GM12878 (cell line): ENCODE measurements at regions not wholly inside any gene's neighbourhood (a gene's known extent, or its start where the extent isn't known, plus 50 kb on each side); places are given as distances from the start of the nearest gene placed in this dataset.

Experiments
- ATAC-seq: fragments of 200-7000 bp; cut with Tn5 transposase; 3 replicates; pipeline ENCODE4 v1.9.1; 2020; ENCODE audit warnings: mild to moderate bottlenecking, moderate library complexity
- BruUV-seq: library from RNA; stranded (reverse); fragments of 400-500 nt; replicated peaks from 2 replicates; lab custom pipeline; 2021; lab: Mats Ljungman, UMichigan
- CTCF ChIA-PET: fragments of 300-600 bp; sonication (Branson Sonifier 250); formaldehyde crosslinking; extraction: SDS; loops from one replicate; lab custom pipeline; 2021; ENCODE audit warnings: inconsistent platforms; lab: Yijun Ruan, JAX
- POLR2A ChIA-PET: fragments of 350-600 bp; formaldehyde crosslinking; extraction: SDS; loops from one replicate; lab custom pipeline; 2021; ENCODE audit warnings: inconsistent platforms; lab: Charles Lee
- RAD21 ChIA-PET: fragments of 300-600 bp; sonication (Branson Sonifier 250); formaldehyde crosslinking; loops from one replicate; lab custom pipeline; 2023; ENCODE audit warnings: antibody characterized with exemption; ENCODE audit not compliant: unreplicated experiment; lab: Charles Lee
- SMC1A ChIA-PET: fragments of 300-600 bp; sonication (Branson Sonifier 250); formaldehyde crosslinking; loops from one replicate; lab custom pipeline; 2023; ENCODE audit not compliant: unreplicated experiment, uncharacterized antibody; lab: Charles Lee
- DNase-seq: peaks from one replicate; pipeline ENCODE4 v3.0.0-alpha.2; 2011; ENCODE audit warnings: low read depth, low spot score
- FAIRE-seq: peaks from 3 replicates; lab custom pipeline; 2011; peaks lifted over from hg19 to GRCh38; lab: Jason Lieb, UNC
- H2AFZ ChIP-seq: 2 replicates; pipeline ENCODE4 v1.6.0; 2011; ENCODE audit warnings: low read depth, low read length, control low read depth; ENCODE audit not compliant: control insufficient read depth
- H3K27ac ChIP-seq: 2 replicates; pipeline ENCODE4 v1.5.1; 2011; ENCODE audit warnings: control low read depth; ENCODE audit not compliant: control insufficient read depth, insufficient read depth
- H3K27me3 ChIP-seq, 2 experiments: replicated peaks in 1 of 2; 2 replicates each; pipeline versions ENCODE4 v1.6.0 to v1.6.1; 2011; ENCODE audit warnings: low read length in 1 of 2; ENCODE audit not compliant: control insufficient read depth in 2 of 2, insufficient read depth in 2 of 2
- H3K36me3 ChIP-seq, 2 experiments: 2 replicates each; pipeline ENCODE4 v1.5.1; 2011; ENCODE audit warnings: low read length in 1 of 2; ENCODE audit not compliant: control insufficient read depth in 2 of 2, insufficient read depth in 2 of 2
- H3K4me1 ChIP-seq: 2 replicates; pipeline ENCODE4 v1.6.1; 2011; ENCODE audit warnings: mild to moderate bottlenecking, low read length, moderate library complexity, mixed read lengths; ENCODE audit not compliant: control insufficient read depth, insufficient read depth
- H3K4me2 ChIP-seq: 2 replicates; pipeline ENCODE4 v1.6.0; 2011; ENCODE audit warnings: control low read depth; ENCODE audit not compliant: control insufficient read depth, insufficient read depth
- H3K4me3 ChIP-seq: fragments of 200-600 bp; sonication (generic); 2 replicates; pipeline ENCODE4 v1.5.1; 2016
- H3K79me2 ChIP-seq: 2 replicates; pipeline ENCODE4 v1.6.0; 2011; ENCODE audit warnings: low read length; ENCODE audit not compliant: control insufficient read depth, insufficient read depth
- H3K9ac ChIP-seq: 2 replicates; pipeline ENCODE4 v1.8.0; 2011; ENCODE audit warnings: low read length, control low read depth, mixed read lengths; ENCODE audit not compliant: control insufficient read depth, insufficient read depth
- H3K9me3 ChIP-seq: replicated peaks from 3 replicates; pipeline ENCODE4 v1.5.1; 2011; ENCODE audit warnings: mild to moderate bottlenecking, low read length; ENCODE audit not compliant: control insufficient read depth, insufficient read depth
- H4K20me1 ChIP-seq: 2 replicates; pipeline ENCODE4 v1.6.0; 2011; ENCODE audit not compliant: control insufficient read depth, insufficient read depth
- CREM ChIP-seq: IDR thresholded peaks from 2 replicates; pipeline ENCODE4 v1.6.1; 2014; ENCODE audit warnings: antibody characterized with exemption, low read depth
- CUX1 ChIP-seq: IDR thresholded peaks from 2 replicates; pipeline ENCODE4 v1.6.1; 2012; ENCODE audit warnings: improper control_type of control experiment, low read depth, low read length; ENCODE audit not compliant: insufficient replicate concordance
- MEF2A ChIP-seq: IDR thresholded peaks from 2 replicates; pipeline ENCODE4 v1.6.1; 2011; ENCODE audit warnings: low read depth, mild to moderate bottlenecking, low read length, moderate library complexity; ENCODE audit not compliant: insufficient read depth
- RB1 ChIP-seq: fragments of 450-650 bp; formaldehyde crosslinking; IDR thresholded peaks from 2 replicates; pipeline ENCODE4 v1.6.1; 2017; ENCODE audit warnings: mild to moderate bottlenecking, borderline replicate concordance
- SRF ChIP-seq, 2 experiments: IDR thresholded peaks; 2 replicates each; pipeline ENCODE4 v1.6.1; 2011; ENCODE audit warnings: low read depth in 2 of 2, low read length in 2 of 2, mild to moderate bottlenecking in 1 of 2, moderate library complexity in 1 of 2
- WRNIP1 ChIP-seq: IDR thresholded peaks from 2 replicates; pipeline ENCODE4 v1.6.1; 2011; ENCODE audit warnings: low read depth, low read length, improper control_type of control experiment, borderline replicate concordance
- ZBED1 ChIP-seq: IDR thresholded peaks from 2 replicates; pipeline ENCODE4 v1.6.1; 2016; ENCODE audit warnings: borderline replicate concordance
- WGBS: methylation state at CpG from one replicate; pipeline ENCODE4 v1.1.6; 2016; ENCODE audit warnings: low lambda C conversion rate; ENCODE audit not compliant: insufficient replicate concordance, insufficient coverage; ENCODE audit errors: missing lambda C conversion rate; 5-methylcytosine and 5-hydroxymethylcytosine counted together
- in situ Hi-C: fragments of 300-500 bp; cut with MboI; formaldehyde crosslinking; loops from 9 replicates; pipeline ENCODE4 v1.14.3; 2018; ENCODE audit warnings: mixed read lengths
- intact Hi-C: fragments of 100-400 bp; cut with micrococcal nuclease; formaldehyde crosslinking; loops from one replicate; pipeline ENCODE4 v1.14.2; 2022; ENCODE audit not compliant: unreplicated experiment

DNA sequence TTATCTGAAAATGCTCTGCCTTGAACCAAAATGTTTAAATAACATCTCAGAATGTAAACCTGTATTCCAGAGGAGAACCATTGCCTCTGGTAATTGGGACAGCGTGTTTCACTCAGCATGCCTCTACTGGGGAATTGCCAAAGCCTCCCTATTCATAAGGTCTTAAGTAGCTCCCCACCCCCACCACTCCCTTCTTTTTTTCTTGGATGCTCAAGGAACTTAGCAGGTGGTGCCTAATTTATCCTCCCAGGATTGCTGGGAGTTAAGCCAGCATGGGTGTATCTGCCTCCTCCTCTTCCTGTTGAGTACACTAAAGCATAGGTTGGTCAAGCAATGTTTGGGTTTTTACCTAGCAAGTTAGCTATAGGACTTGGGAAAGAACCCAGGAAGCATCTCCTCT is 220.2 kb downstream of the DMAC1 start:
- SMC1A ChIA-PET, result interaction anchor here (0.7 to 1.8 kb wide), 2 partner anchors 9 kb away, joined by 3 to 5 read pairs; no protein-coding TSS in a partner anchor
- no peaks in the 10 kb centered on the region for H4K20me1 ChIP-seq
- H3K27me3 ChIP-seq, result no peaks in the 10 kb centered on the region
- no peak overlapping the region for H3K27ac ChIP-seq
- no peak overlapping the region for H3K4me2 ChIP-seq
- no TSS peak for BruUV-seq
- in situ Hi-C loops, result loop anchor here (10.0 to 25.0 kb wide), 2 partner anchors 258 to 1315 kb away; no protein-coding TSS in a partner anchor
- WGBS, result 5% methylated on average over 1 of the region's 1 CpG
- no peaks in the 10 kb centered on the region for H3K9me3 ChIP-seq
- no peak overlapping the region for H3K4me3 ChIP-seq
- no peak overlapping the region for H3K9ac ChIP-seq
- TF ChIP-seq SRF (IDR thresholded peaks at IDR 0.05; ENCODE audit: low read depth in 2 of 2, low read length in 2 of 2), result no peak
- TF ChIP-seq RB1, result no peak
- no peak for TF ChIP-seq ZBED1
- no peak for TF ChIP-seq CREM
- TF ChIP-seq CUX1, result no peak
- no peak for TF ChIP-seq WRNIP1
- no peak for TF ChIP-seq MEF2A
- TF ChIP-seq, all 136 proteins: peak for 0
- RAD21 ChIA-PET, result no interaction called here
- POLR2A ChIA-PET, result no interaction called here
- H3K79me2 ChIP-seq, result no peaks in the 10 kb centered on the region
- intact Hi-C loops, result no loop called here
- no peaks in the 10 kb centered on the region for H3K36me3 ChIP-seq
- DNase-seq, result no peak
- CTCF ChIA-PET, result no interaction called here
- no peaks in the 10 kb centered on the region for H3K4me1 ChIP-seq
- ATAC-seq, result no peak
- FAIRE-seq, result no peak
- no peak overlapping the region for H2AFZ ChIP-seq
